Cardiac fibroblast (primary cell): ENCODE measurements at regions not wholly inside any gene's neighbourhood (a gene's known extent, or its start where the extent isn't known, plus 50 kb on each side); places are given as distances from the start of the nearest gene placed in this dataset.
"Not testable (repeated sequence)": the region's sequence is repeated elsewhere in the genome, so short reads cannot be mapped to it uniquely, and the experiment has no call there.

Experiments used
- DNase-seq, 2 donors: peaks; one replicate each; pipeline versions ENCODE4 v3.0.0 to v3.0.0-alpha.2; 2010; ENCODE audit warnings: low read depth in 2 of 2
- H3K4me3 ChIP-seq, 2 donors: replicated peaks in 1 of 2; 1 replicate in 1 of 2; 2 replicates in 1 of 2; pipeline ENCODE4 v1.5.1; 2011; ENCODE audit warnings: low read depth in 2 of 2, low read length in 2 of 2, mild to moderate bottlenecking in 2 of 2, moderate library complexity in 1 of 2
- CTCF ChIP-seq: IDR thresholded peaks from one replicate; pipeline ENCODE4 v1.5.1; 2011; ENCODE audit warnings: low read depth, mild to moderate bottlenecking, low read length, inconsistent platforms

- H3K4me3 ChIP-seq: no peak overlapping the region
- no peak for TF ChIP-seq CTCF
These were observed 91.2 kb upstream of the CIBAR2 start for GRCh38 chr16:85203462-85203813.

GRCh38 chr16:85204242-85205010 is 92.2 kb upstream of the CIBAR2 start:
- no peak overlapping the region for H3K4me3 ChIP-seq
- peak; percentile 84 to 93 for DNase-seq
- TF ChIP-seq CTCF: no peak

More at GRCh38 chr16:85203462-85203813, 91.2 kb upstream of the CIBAR2 start:
- DNase-seq: no peak

GRCh38 chr16:85205257-85205656 is 93.0 kb upstream of the CIBAR2 start:
- H3K4me3 ChIP-seq, DNase-seq: not testable (repeated sequence)

- TF ChIP-seq CTCF: no peak
- DNase-seq: peak; percentile 44 to 66
- no peak overlapping the region for H3K4me3 ChIP-seq
These were observed 93.6 kb upstream of the CIBAR2 start for GRCh38 chr16:85205747-85206471.

- H3K4me3 ChIP-seq: no peak overlapping the region
- peak in 1 of 2 donors; percentile 73 for DNase-seq
- no peak for TF ChIP-seq CTCF
These were observed 94.4 kb upstream of the CIBAR2 start for GRCh38 chr16:85206472-85207356.

GRCh38 chr16:85207357-85207921 is 95.2 kb upstream of the CIBAR2 start:
- no peak for DNase-seq
- no peak overlapping the region for H3K4me3 ChIP-seq
- TF ChIP-seq CTCF: no peak

GRCh38 chr16:85208181-85208580 is 95.9 kb upstream of the CIBAR2 start:
- no peak for TF ChIP-seq CTCF
- DNase-seq: no peak
- no peak overlapping the region for H3K4me3 ChIP-seq
